HTR-8/SVneo (cell line): ENCODE measurements at regions not wholly inside any gene's neighbourhood (a gene's known extent, or its start where the extent isn't known, plus 50 kb on each side); places are given as distances from the start of the nearest gene placed in this dataset.
"Not testable (repeated sequence)": the region's sequence is repeated elsewhere in the genome, so short reads cannot be mapped to it uniquely, and the experiment has no call there.

Experiments
- DNase-seq: peaks from one replicate; pipeline ENCODE4 v3.0.0; 2011; ENCODE audit warnings: low spot score, mixed read lengths; ENCODE audit not compliant: insufficient read length
- FAIRE-seq: peaks from 2 replicates; lab custom pipeline; 2011; peaks lifted over from hg19 to GRCh38; lab: Jason Lieb, UNC

GRCh38 chr3:74978684-74979083 is 364.2 kb upstream of the CNTN3 start:
- DNase-seq (no peak), FAIRE-seq (no peak)

- not testable (repeated sequence) for FAIRE-seq, DNase-seq
Observed at GRCh38 chr3:74985028-74985904, 370.8 kb upstream of the CNTN3 start.

GRCh38 chr3:74988095-74988494 is 373.6 kb upstream of the CNTN3 start:
- DNase-seq = no peak
- FAIRE-seq = no peak

GRCh38 chr3:74992898-74993297 is 378.4 kb upstream of the CNTN3 start:
- FAIRE-seq (no peak), DNase-seq (no peak)

- FAIRE-seq = no peak
- DNase-seq = no peak
Observed at GRCh38 chr3:75001330-75001729, 386.9 kb upstream of the CNTN3 start.

- no peak for FAIRE-seq
- DNase-seq = no peak
Observed at GRCh38 chr3:75012791-75013331, 398.4 kb upstream of the CNTN3 start.

GRCh38 chr3:75014008-75014407 is 399.5 kb upstream of the CNTN3 start:
- FAIRE-seq = no peak
- DNase-seq = no peak

- DNase-seq = no peak
- FAIRE-seq = no peak
Observed at GRCh38 chr3:75015280-75015679, 400.8 kb upstream of the CNTN3 start.

GRCh38 chr3:75035146-75035545 is 420.7 kb upstream of the CNTN3 start:
- FAIRE-seq = no peak

GRCh38 chr3:75042941-75043340 is 428.5 kb upstream of the CNTN3 start:
- DNase-seq (no peak), FAIRE-seq (no peak)

More at GRCh38 chr3:75035146-75035545, 420.7 kb upstream of the CNTN3 start:
- DNase-seq = no peak

GRCh38 chr3:75048650-75049049 is 434.2 kb upstream of the CNTN3 start:
- FAIRE-seq (no peak), DNase-seq (no peak)

GRCh38 chr3:75049533-75049932 is 435.1 kb upstream of the CNTN3 start:
- FAIRE-seq = no peak

GRCh38 chr3:75059120-75059519 is 444.7 kb upstream of the CNTN3 start:
- FAIRE-seq (no peak), DNase-seq (no peak)

More at GRCh38 chr3:75049533-75049932, 435.1 kb upstream of the CNTN3 start:
- DNase-seq = no peak

- FAIRE-seq (no peak), DNase-seq (no peak)
Observed at GRCh38 chr3:75061806-75062205, 447.3 kb upstream of the CNTN3 start.

- DNase-seq (no peak), FAIRE-seq (no peak)
Observed at GRCh38 chr3:75075158-75075557, 460.7 kb upstream of the CNTN3 start.

GRCh38 chr3:75076481-75076880 is 462.0 kb upstream of the CNTN3 start:
- no peak for FAIRE-seq

GRCh38 chr3:75078290-75078689 is 463.8 kb upstream of the CNTN3 start:
- FAIRE-seq = no peak
- no peak for DNase-seq

More at GRCh38 chr3:75076481-75076880, 462.0 kb upstream of the CNTN3 start:
- no peak for DNase-seq

- no peak for DNase-seq
- FAIRE-seq = no peak
Observed at GRCh38 chr3:75082845-75083244, 468.4 kb upstream of the CNTN3 start.

GRCh38 chr3:75089841-75090240 is 475.4 kb upstream of the CNTN3 start:
- DNase-seq = no peak
- no peak for FAIRE-seq

- no peak for DNase-seq
- no peak for FAIRE-seq
Observed at GRCh38 chr3:75101329-75102147, 487.1 kb upstream of the CNTN3 start.

GRCh38 chr3:75110741-75111140 is 496.3 kb upstream of the CNTN3 start:
- DNase-seq (no peak), FAIRE-seq (no peak)
